GM23338 (cell line): ENCODE measurements at regions not wholly inside any gene's neighbourhood (a gene's known extent, or its start where the extent isn't known, plus 50 kb on each side); places are given as distances from the start of the nearest gene placed in this dataset.

ENCODE experiments used
- ATAC-seq: fragments of 200-7000 bp; cut with Tn5 transposase; 3 replicates; pipeline ENCODE4 v1.9.1; 2020
- DNase-seq: peaks from one replicate; pipeline ENCODE4 v3.0.0-alpha.2; 2015; ENCODE audit warnings: low spot score
- H2AFZ ChIP-seq: fragments of 200-600 bp; sonication (generic); 2 replicates; pipeline ENCODE4 v1.8.0; 2016; ENCODE audit warnings: antibody characterized with exemption, mild to moderate bottlenecking, moderate library complexity
- H3F3A ChIP-seq: fragments of 200-600 bp; sonication (generic); replicated peaks from 2 replicates; pipeline ENCODE4 v1.8.0; 2017; ENCODE audit warnings: antibody characterized with exemption, mixed run types, low read depth
- H3K27ac ChIP-seq: fragments of 200-600 bp; sonication (generic); 2 replicates; pipeline ENCODE4 v1.6.1; 2016; ENCODE audit warnings: low read depth
- H3K27me3 ChIP-seq: fragments of 200-600 bp; sonication (generic); 2 replicates; pipeline ENCODE4 v1.8.0; 2016; ENCODE audit warnings: mild to moderate bottlenecking, mixed run types, moderate library complexity; ENCODE audit not compliant: insufficient read depth
- H3K36me3 ChIP-seq: fragments of 200-600 bp; sonication (generic); 2 replicates; pipeline ENCODE4 v1.8.0; 2016; ENCODE audit warnings: mild to moderate bottlenecking; ENCODE audit not compliant: insufficient read depth
- H3K4me1 ChIP-seq: fragments of 200-600 bp; sonication (generic); 2 replicates; pipeline ENCODE4 v1.8.0; 2016; ENCODE audit warnings: mild to moderate bottlenecking, moderate library complexity; ENCODE audit not compliant: insufficient read depth
- H3K4me2 ChIP-seq: fragments of 200-600 bp; sonication (generic); 2 replicates; pipeline ENCODE4 v1.7.1; 2017; ENCODE audit warnings: mixed run types
- H3K4me3 ChIP-seq: fragments of 200-600 bp; sonication (generic); 2 replicates; pipeline ENCODE4 v1.6.1; 2016; ENCODE audit warnings: mixed run types
- H3K79me2 ChIP-seq: fragments of 200-600 bp; sonication (generic); replicated peaks from 2 replicates; pipeline ENCODE4 v1.8.0; 2017; ENCODE audit warnings: mild to moderate bottlenecking; ENCODE audit not compliant: insufficient read depth
- H3K9me2 ChIP-seq: fragments of 200-600 bp; sonication (generic); 2 replicates; pipeline ENCODE4 v1.8.0; 2017; ENCODE audit not compliant: insufficient read depth
- H4K20me1 ChIP-seq: fragments of 200-600 bp; sonication (generic); replicated peaks from 2 replicates; pipeline ENCODE4 v1.8.0; 2017; ENCODE audit warnings: mild to moderate bottlenecking; ENCODE audit not compliant: insufficient read depth
- H3K27ac Mint-ChIP-seq: 2 replicates; pipeline ENCODE4 v1.8.0; 2020; ENCODE audit warnings: inconsistent platforms, mild to moderate bottlenecking, moderate library complexity, mixed read lengths
- H3K27me3 Mint-ChIP-seq: 3 replicates; pipeline ENCODE4 v1.8.0; 2022; ENCODE audit warnings: low read depth, mild to moderate bottlenecking, moderate library complexity, mixed read lengths, inconsistent platforms; ENCODE audit not compliant: insufficient read depth, poor library complexity
- H3K36me3 Mint-ChIP-seq: 3 replicates; pipeline ENCODE4 v1.8.0; 2021; ENCODE audit warnings: low read depth, mild to moderate bottlenecking, inconsistent platforms, moderate library complexity, mixed read lengths
- H3K4me1 Mint-ChIP-seq: 3 replicates; pipeline ENCODE4 v1.8.0; 2020; ENCODE audit warnings: mild to moderate bottlenecking, inconsistent platforms, mixed read lengths
- H3K4me3 Mint-ChIP-seq: 3 replicates; pipeline ENCODE4 v1.8.0; 2021; ENCODE audit warnings: moderate library complexity, mild to moderate bottlenecking, inconsistent platforms, mixed read lengths
- H3K9me3 Mint-ChIP-seq: 3 replicates; pipeline ENCODE4 v1.8.0; 2020; ENCODE audit warnings: moderate library complexity, mild to moderate bottlenecking, inconsistent platforms, mixed read lengths
- CREB1 ChIP-seq: fragments of 250-450 bp; sonication (Bioruptor Pico); IDR thresholded peaks from 2 replicates; pipeline ENCODE4 v1.5.0; 2020; ENCODE audit warnings: low read depth, mild to moderate bottlenecking, moderate library complexity
- CTCF ChIP-seq, 2 experiments: fragments of 200-600 bp in 1 of 2; sonication (generic) in 1 of 2; conservative IDR thresholded peaks; 2 replicates each; pipeline versions ENCODE4 v1.5.1 to v1.6.1; 2016 to 2017; ENCODE audit warnings: antibody characterized with exemption in 2 of 2, low read depth in 2 of 2, mild to moderate bottlenecking in 2 of 2, moderate library complexity in 1 of 2
- EZH2 ChIP-seq: fragments of 200-600 bp; sonication (generic); IDR thresholded peaks from one replicate; pipeline ENCODE4 v1.8.0; 2017; ENCODE audit warnings: antibody characterized with exemption, mild to moderate bottlenecking, low read depth; ENCODE audit not compliant: unreplicated experiment
- EZH2phosphoT487 ChIP-seq: fragments of 200-600 bp; sonication (generic); IDR thresholded peaks from one replicate; pipeline ENCODE4 v1.8.1; 2018; ENCODE audit warnings: antibody characterized with exemption; ENCODE audit not compliant: unreplicated experiment
- JUNB ChIP-seq: IDR thresholded peaks from one replicate; pipeline ENCODE4 v1.6.1; 2016; ENCODE audit warnings: antibody characterized with exemption; ENCODE audit not compliant: unreplicated experiment
- NANOG ChIP-seq: IDR thresholded peaks from 2 replicates; pipeline ENCODE4 v1.6.1; 2016; ENCODE audit warnings: antibody characterized with exemption, borderline replicate concordance
- POLR2AphosphoS5 ChIP-seq: IDR thresholded peaks from 2 replicates; pipeline ENCODE4 v1.6.1; 2016; ENCODE audit warnings: antibody characterized with exemption, low read depth
- STAT1 ChIP-seq: IDR thresholded peaks from one replicate; pipeline ENCODE4 v1.6.1; 2016; ENCODE audit warnings: antibody characterized with exemption; ENCODE audit not compliant: unreplicated experiment
- ZNF114 ChIP-seq: fragments of 250-450 bp; sonication (Bioruptor Pico); IDR thresholded peaks from 2 replicates; pipeline ENCODE4 v1.5.0; 2020; ENCODE audit warnings: mild to moderate bottlenecking, moderate library complexity
- ZNF331 ChIP-seq: fragments of 250-450 bp; sonication (Bioruptor Pico); IDR thresholded peaks from 2 replicates; pipeline ENCODE4 v1.5.0; 2020; ENCODE audit warnings: low read depth, mild to moderate bottlenecking, moderate library complexity
- ZNF462 ChIP-seq: fragments of 250-450 bp; sonication (Bioruptor Pico); IDR thresholded peaks from 2 replicates; pipeline ENCODE4 v1.5.0; 2020; ENCODE audit warnings: mild to moderate bottlenecking, moderate library complexity
- TF ChIP-seq, protein P1 (sequence below): IDR thresholded peaks from 2 replicates; pipeline ENCODE4 v1.6.1; 2016; ENCODE audit warnings: antibody characterized with exemption
- TF ChIP-seq, protein P2 (sequence below): IDR thresholded peaks from one replicate; pipeline ENCODE4 v1.6.1; 2018; ENCODE audit warnings: antibody characterized with exemption; ENCODE audit not compliant: unreplicated experiment

DNA sequence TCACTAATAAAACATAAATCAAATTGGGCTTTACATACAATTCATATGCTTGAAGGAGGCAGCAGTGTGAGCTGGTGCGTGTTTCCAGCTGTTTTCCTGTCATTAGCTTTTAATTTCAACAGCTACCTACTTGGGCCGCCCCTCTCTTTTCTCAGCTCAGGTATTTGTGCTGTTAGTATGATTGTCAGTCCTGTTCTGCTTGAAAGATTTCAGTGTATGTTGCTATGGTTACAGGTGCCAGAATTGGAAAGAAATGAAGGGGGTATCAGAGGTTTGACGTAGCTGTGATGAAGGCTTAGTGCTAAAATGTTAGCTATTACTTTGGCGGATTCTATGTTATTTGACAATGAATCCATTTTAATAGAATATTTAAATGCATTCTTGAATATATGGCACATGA, 440.3 kb downstream of the ZIC3 start:
- no peak overlapping the region for H3K4me3 ChIP-seq
- ATAC-seq: no peak
- no peaks in the 10 kb centered on the region for H4K20me1 ChIP-seq
- H3K9me3 Mint-ChIP-seq: no peaks in the 10 kb centered on the region
- peaks cover 6% of the 10 kb centered on the region; the same call in 2 of the 3 replicates for H3K4me1 Mint-ChIP-seq
- H3K4me3 Mint-ChIP-seq: no peak overlapping the region
- H3K27ac ChIP-seq: no peak overlapping the region
- no peak overlapping the region for H3K27ac Mint-ChIP-seq
- H3K36me3 ChIP-seq: no peaks in the 10 kb centered on the region
- TF ChIP-seq EZH2phosphoT487: no peak
- TF ChIP-seq POLR2AphosphoS5: no peak
- TF ChIP-seq ZNF331 (CRISPR knock-in tag): no peak
- TF ChIP-seq, protein P1, sequence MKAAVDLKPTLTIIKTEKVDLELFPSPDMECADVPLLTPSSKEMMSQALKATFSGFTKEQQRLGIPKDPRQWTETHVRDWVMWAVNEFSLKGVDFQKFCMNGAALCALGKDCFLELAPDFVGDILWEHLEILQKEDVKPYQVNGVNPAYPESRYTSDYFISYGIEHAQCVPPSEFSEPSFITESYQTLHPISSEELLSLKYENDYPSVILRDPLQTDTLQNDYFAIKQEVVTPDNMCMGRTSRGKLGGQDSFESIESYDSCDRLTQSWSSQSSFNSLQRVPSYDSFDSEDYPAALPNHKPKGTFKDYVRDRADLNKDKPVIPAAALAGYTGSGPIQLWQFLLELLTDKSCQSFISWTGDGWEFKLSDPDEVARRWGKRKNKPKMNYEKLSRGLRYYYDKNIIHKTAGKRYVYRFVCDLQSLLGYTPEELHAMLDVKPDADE: no peak
- TF ChIP-seq, protein P2, sequence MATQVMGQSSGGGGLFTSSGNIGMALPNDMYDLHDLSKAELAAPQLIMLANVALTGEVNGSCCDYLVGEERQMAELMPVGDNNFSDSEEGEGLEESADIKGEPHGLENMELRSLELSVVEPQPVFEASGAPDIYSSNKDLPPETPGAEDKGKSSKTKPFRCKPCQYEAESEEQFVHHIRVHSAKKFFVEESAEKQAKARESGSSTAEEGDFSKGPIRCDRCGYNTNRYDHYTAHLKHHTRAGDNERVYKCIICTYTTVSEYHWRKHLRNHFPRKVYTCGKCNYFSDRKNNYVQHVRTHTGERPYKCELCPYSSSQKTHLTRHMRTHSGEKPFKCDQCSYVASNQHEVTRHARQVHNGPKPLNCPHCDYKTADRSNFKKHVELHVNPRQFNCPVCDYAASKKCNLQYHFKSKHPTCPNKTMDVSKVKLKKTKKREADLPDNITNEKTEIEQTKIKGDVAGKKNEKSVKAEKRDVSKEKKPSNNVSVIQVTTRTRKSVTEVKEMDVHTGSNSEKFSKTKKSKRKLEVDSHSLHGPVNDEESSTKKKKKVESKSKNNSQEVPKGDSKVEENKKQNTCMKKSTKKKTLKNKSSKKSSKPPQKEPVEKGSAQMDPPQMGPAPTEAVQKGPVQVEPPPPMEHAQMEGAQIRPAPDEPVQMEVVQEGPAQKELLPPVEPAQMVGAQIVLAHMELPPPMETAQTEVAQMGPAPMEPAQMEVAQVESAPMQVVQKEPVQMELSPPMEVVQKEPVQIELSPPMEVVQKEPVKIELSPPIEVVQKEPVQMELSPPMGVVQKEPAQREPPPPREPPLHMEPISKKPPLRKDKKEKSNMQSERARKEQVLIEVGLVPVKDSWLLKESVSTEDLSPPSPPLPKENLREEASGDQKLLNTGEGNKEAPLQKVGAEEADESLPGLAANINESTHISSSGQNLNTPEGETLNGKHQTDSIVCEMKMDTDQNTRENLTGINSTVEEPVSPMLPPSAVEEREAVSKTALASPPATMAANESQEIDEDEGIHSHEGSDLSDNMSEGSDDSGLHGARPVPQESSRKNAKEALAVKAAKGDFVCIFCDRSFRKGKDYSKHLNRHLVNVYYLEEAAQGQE: no peak
- TF ChIP-seq CREB1 (CRISPR knock-in tag): no peak
- no peak for TF ChIP-seq CTCF (conservative IDR thresholded peaks at IDR 0.05; ENCODE audit: low read depth in 2 of 2)
- no peak for TF ChIP-seq ZNF462 (CRISPR knock-in tag)
- no peak for TF ChIP-seq NANOG
- TF ChIP-seq ZNF114 (CRISPR knock-in tag): no peak
- no peak for TF ChIP-seq STAT1
- no peak for TF ChIP-seq JUNB
- no peak for TF ChIP-seq EZH2
- H2AFZ ChIP-seq: no peak overlapping the region
- H3K4me2 ChIP-seq: no peak overlapping the region
- H3K9me2 ChIP-seq: no peaks in the 10 kb centered on the region
- no peak for DNase-seq
- no peaks in the 10 kb centered on the region for H3K27me3 ChIP-seq
- H3K36me3 Mint-ChIP-seq: no peaks in the 10 kb centered on the region
- peaks cover 2% of the 10 kb centered on the region for H3K27me3 Mint-ChIP-seq
- no peaks in the 10 kb centered on the region for H3K4me1 ChIP-seq
- H3K79me2 ChIP-seq: no peaks in the 10 kb centered on the region
- no peaks in the 10 kb centered on the region for H3F3A ChIP-seq
